Stomach (tissue), 4 donors: ENCODE measurements at regions not wholly inside any gene's neighbourhood (a gene's known extent, or its start where the extent isn't known, plus 50 kb on each side); places are given as distances from the start of the nearest gene placed in this dataset.

Experiments used
- CTCF ChIP-seq, 7 experiments: fragments of 450-650 bp in 4 of 7; fragments of 200-600 bp in 3 of 7; sonication (generic) in 3 of 7; IDR thresholded peaks; one replicate each; pipeline ENCODE4 v1.5.1; 2016 to 2019; ENCODE audit warnings: antibody characterized with exemption in 7 of 7, control low read depth in 2 of 7, mild to moderate bottlenecking in 1 of 7
- EP300 ChIP-seq: sonication (generic); formaldehyde crosslinking; IDR thresholded peaks from one replicate; pipeline ENCODE4 v1.6.1; 2017; ENCODE audit warnings: antibody characterized with exemption
- POLR2A ChIP-seq, 4 donors: fragments of 450-650 bp; IDR thresholded peaks; one replicate each; pipeline ENCODE4 v1.6.1; 2016; ENCODE audit warnings: antibody characterized with exemption in 4 of 4, control low read depth in 2 of 4, mild to moderate bottlenecking in 1 of 4, moderate library complexity in 1 of 4

- TF ChIP-seq CTCF (IDR thresholded peaks at IDR 0.05) (no peak), POLR2A (IDR thresholded peaks at IDR 0.05) (no peak), EP300 (no peak)
Measured at GRCh38 chr1:94693029-94693428, 127.1 kb upstream of the SLC44A3 start.
